Ectodermal cell (in vitro differentiated cells): ENCODE measurements at regions not wholly inside any gene's neighbourhood (a gene's known extent, or its start where the extent isn't known, plus 50 kb on each side); places are given as distances from the start of the nearest gene placed in this dataset.
"Not testable (repeated sequence)": the region's sequence is repeated elsewhere in the genome, so short reads cannot be mapped to it uniquely, and the experiment has no call there.

Experiments
- H3K27ac ChIP-seq: 2 replicates; pipeline ENCODE4 v1.7.0; 2013; ENCODE audit warnings: mild to moderate bottlenecking, low read depth, low read length; ENCODE audit not compliant: insufficient read depth, poor library complexity, severe bottlenecking
- H3K27me3 ChIP-seq: 2 replicates; pipeline ENCODE4 v1.7.0; 2013; ENCODE audit warnings: mild to moderate bottlenecking, low read length; ENCODE audit not compliant: insufficient read depth, control insufficient read depth, poor library complexity, severe bottlenecking
- H3K36me3 ChIP-seq: one replicate; pipeline ENCODE4 v1.7.0; 2013; ENCODE audit warnings: low read length; ENCODE audit not compliant: control insufficient read depth, insufficient read depth
- H3K4me1 ChIP-seq: one replicate; pipeline ENCODE4 v1.7.0; 2013; ENCODE audit warnings: low read length; ENCODE audit not compliant: control insufficient read depth, insufficient read depth
- H3K4me3 ChIP-seq: 2 replicates; pipeline ENCODE4 v1.7.0; 2013; ENCODE audit warnings: low read depth, low read length, control low read depth; ENCODE audit not compliant: insufficient read depth
- H3K9me3 ChIP-seq: 2 replicates; pipeline ENCODE4 v1.7.0; 2013; ENCODE audit warnings: mild to moderate bottlenecking, low read length, moderate library complexity; ENCODE audit not compliant: control insufficient read depth
- WGBS, 2 experiments: methylation state at CpG; one replicate each; pipeline ENCODE4 v1.1.7; 2013; ENCODE audit warnings: missing lambda C conversion rate in 2 of 2; 5-methylcytosine and 5-hydroxymethylcytosine counted together

- not testable (repeated sequence) for H3K4me1 ChIP-seq, H3K27ac ChIP-seq, H3K9me3 ChIP-seq, H3K4me3 ChIP-seq, H3K36me3 ChIP-seq
- peaks cover 34% of the 10 kb centered on the region for H3K27me3 ChIP-seq
- 60 to 65% methylated on average over 3 to 4 of the region's 5 CpGs for WGBS, 2 experiments
These were observed 54.7 kb downstream of the PROP1 start for GRCh38 chr5:177941386-177941785.

- not testable (repeated sequence) for H3K27ac ChIP-seq, H3K9me3 ChIP-seq, H3K4me1 ChIP-seq, H3K36me3 ChIP-seq
- peaks cover 26% of the 10 kb centered on the region for H3K27me3 ChIP-seq
- peak overlapping the region; percentile 32 for H3K4me3 ChIP-seq
- 8 to 13% methylated on average over 48 to 54 of the region's 79 CpGs for WGBS, 2 experiments
These were observed 56.5 kb downstream of the PROP1 start for GRCh38 chr5:177939246-177940171.

- WGBS, 2 experiments: 20 to 23% methylated on average over 3 of the region's 7 CpGs
- H3K36me3 ChIP-seq, H3K9me3 ChIP-seq, H3K4me1 ChIP-seq, H3K27ac ChIP-seq: not testable (repeated sequence)
- peak overlapping the region; percentile 32 for H3K4me3 ChIP-seq
- H3K27me3 ChIP-seq: peaks cover 22% of the 10 kb centered on the region
These were observed 57.3 kb downstream of the PROP1 start for GRCh38 chr5:177938767-177939166.

GRCh38 chr5:177934233-177934632 is 61.8 kb downstream of the PROP1 start:
- not testable (repeated sequence) for H3K27ac ChIP-seq, H3K9me3 ChIP-seq, H3K4me1 ChIP-seq, H3K36me3 ChIP-seq, H3K4me3 ChIP-seq
- H3K27me3 ChIP-seq: peaks cover 11% of the 10 kb centered on the region

GRCh38 chr5:177930269-177931022 is 65.6 kb downstream of the PROP1 start:
- not testable (repeated sequence) for H3K4me3 ChIP-seq, H3K36me3 ChIP-seq, H3K9me3 ChIP-seq, H3K27me3 ChIP-seq, H3K4me1 ChIP-seq, H3K27ac ChIP-seq
- WGBS, 2 experiments: 50 to 53% methylated on average over 12 to 16 of the region's 19 CpGs

GRCh38 chr5:177929618-177930017 is 66.4 kb downstream of the PROP1 start:
- WGBS, 2 experiments: no CpG with 5 or more reads among the region's 9 CpGs
- H3K27me3 ChIP-seq, H3K9me3 ChIP-seq: not testable (repeated sequence)

GRCh38 chr5:177927500-177927899 is 68.5 kb downstream of the PROP1 start:
- not testable (repeated sequence) for H3K27ac ChIP-seq, H3K36me3 ChIP-seq, H3K9me3 ChIP-seq, H3K4me1 ChIP-seq, H3K4me3 ChIP-seq, H3K27me3 ChIP-seq
- no CpG with 5 or more reads among the region's 4 CpGs for WGBS, 2 experiments

More at GRCh38 chr5:177929618-177930017, 66.4 kb downstream of the PROP1 start:
- not testable (repeated sequence) for H3K4me3 ChIP-seq, H3K27ac ChIP-seq, H3K4me1 ChIP-seq, H3K36me3 ChIP-seq

- H3K36me3 ChIP-seq, H3K27me3 ChIP-seq, H3K4me3 ChIP-seq, H3K9me3 ChIP-seq, H3K4me1 ChIP-seq, H3K27ac ChIP-seq: not testable (repeated sequence)
- WGBS, 2 experiments: 93 to 94% methylated on average over 1 of the region's 11 CpGs
These were observed 71.5 kb downstream of the PROP1 start for GRCh38 chr5:177924577-177924976.

GRCh38 chr5:177923837-177924236 is 72.2 kb downstream of the PROP1 start:
- not testable (repeated sequence) for H3K4me1 ChIP-seq, H3K9me3 ChIP-seq, H3K27ac ChIP-seq, H3K36me3 ChIP-seq, H3K27me3 ChIP-seq, H3K4me3 ChIP-seq
- 100% methylated on average over 2 of the region's 4 CpGs; no CpG with 5 or more reads in 1 of the 2 experiments for WGBS, 2 experiments

- WGBS, 2 experiments: 89% methylated on average over 1 of the region's 5 CpGs; no CpG with 5 or more reads in 1 of the 2 experiments
These were observed 72.9 kb downstream of the PROP1 start for GRCh38 chr5:177923189-177923588.

More at GRCh38 chr5:177923189-177923588, 72.9 kb downstream of the PROP1 start:
- H3K27me3 ChIP-seq, H3K27ac ChIP-seq, H3K9me3 ChIP-seq, H3K36me3 ChIP-seq, H3K4me1 ChIP-seq, H3K4me3 ChIP-seq: not testable (repeated sequence)
